NCI-H510A (cell line): ENCODE measurements at regions not wholly inside any gene's neighbourhood (a gene's known extent, or its start where the extent isn't known, plus 50 kb on each side); places are given as distances from the start of the nearest gene placed in this dataset.
"Not testable (repeated sequence)": the region's sequence is repeated elsewhere in the genome, so short reads cannot be mapped to it uniquely, and the experiment has no call there.

Experiments
- DNase-seq: peaks from one replicate; lab custom pipeline; 2025; lab: John Stamatoyannopoulos, UW

DNA sequence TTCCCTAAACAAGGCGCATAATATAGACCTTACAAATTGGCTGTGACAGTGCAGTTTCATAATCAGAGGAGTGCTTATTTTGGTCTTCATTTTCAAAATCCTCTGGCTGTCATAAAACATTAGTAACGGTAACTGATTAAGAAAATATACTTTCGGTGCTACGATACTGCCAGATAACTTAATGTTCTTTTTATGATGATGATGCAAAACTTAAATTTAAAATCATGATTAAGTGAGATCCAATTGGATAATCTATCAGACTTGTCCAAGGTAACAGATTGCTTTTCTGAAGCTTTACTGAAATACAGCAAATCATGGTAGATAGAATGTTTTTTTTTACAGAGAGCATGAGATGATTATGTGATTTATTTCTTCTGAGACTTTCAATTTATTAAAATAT is 364.2 kb upstream of the CNTN3 start:
- DNase-seq: no peak

DNA sequence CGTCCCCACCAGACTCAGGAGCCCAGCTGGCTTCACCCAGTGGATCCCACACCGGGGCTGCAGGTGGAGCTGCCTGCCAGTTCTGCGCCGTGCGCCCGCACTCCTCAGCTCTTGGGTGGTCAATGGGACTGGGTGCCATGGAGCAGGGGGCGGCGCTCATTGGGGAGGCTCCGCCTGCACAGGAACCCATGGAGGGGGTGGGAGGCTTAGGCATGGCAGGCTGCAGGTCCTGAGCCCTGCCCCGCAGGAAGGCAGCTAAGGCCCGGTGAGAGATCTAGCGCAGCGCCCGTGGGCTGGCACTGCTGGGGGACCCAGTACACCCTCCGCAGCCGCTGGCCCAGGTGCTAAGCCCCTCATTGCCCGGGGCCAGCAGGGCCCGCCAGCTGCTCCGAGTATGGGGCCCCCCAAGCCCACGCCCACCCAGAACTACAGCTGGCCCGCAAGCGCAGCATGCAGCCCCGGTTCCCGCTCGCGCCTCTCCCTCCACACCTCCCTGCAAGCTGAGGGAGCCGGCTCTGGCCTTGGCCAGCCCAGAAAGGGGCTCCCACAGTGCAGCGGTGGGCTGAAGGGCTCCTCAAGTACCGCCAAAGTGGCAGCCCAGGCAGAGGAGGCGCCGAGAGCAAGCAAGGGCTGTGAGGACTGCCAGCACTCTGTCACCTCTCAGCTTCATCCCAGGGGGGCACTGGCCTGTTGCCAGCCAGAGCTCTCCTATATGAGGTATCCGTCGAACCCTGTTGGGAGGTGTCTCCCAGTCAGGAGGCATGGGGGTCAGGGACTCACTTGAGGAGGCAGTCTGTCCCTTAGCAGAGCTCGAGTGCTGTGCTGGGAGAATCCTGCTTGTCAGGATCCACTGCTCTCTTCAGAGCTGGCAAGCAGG is 370.8 kb upstream of the CNTN3 start:
- not testable (repeated sequence) for DNase-seq

DNA sequence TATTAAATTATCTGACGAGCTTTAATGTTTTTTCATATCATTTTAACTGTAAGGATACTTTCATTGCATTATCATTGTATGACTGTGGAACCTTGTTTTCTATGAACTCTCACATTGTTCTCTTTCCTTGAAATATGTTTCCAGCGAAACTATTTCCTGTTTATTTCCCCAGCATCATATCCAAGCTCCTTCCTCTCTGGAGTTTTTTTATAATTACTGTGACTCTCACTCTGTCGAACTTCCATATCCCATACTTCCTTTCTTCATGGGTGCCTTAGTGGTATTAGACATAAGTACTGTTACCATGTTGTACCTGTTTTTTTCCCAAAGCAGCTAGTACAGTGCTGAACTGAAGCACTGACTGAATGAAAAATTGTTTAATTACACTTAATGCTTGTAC is 373.6 kb upstream of the CNTN3 start:
- no peak for DNase-seq

DNA sequence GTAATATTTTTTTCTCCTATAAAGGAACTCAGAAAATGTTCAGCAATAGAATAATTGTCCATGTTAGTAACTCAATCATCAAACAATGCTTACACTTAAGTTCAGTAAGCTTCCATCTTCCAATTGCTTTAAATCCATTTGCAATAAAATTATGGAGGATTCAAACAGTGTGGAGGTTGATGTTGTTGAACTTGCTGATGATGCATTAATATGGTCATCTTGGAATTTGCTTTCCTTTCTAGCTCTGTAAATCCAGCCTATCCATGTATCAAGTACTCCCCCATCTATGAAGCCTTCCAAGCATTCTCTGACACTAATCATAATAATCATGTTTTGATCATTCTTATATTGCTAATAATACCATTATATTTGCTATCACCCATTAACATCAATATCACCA is 378.4 kb upstream of the CNTN3 start:
- DNase-seq: no peak

DNA sequence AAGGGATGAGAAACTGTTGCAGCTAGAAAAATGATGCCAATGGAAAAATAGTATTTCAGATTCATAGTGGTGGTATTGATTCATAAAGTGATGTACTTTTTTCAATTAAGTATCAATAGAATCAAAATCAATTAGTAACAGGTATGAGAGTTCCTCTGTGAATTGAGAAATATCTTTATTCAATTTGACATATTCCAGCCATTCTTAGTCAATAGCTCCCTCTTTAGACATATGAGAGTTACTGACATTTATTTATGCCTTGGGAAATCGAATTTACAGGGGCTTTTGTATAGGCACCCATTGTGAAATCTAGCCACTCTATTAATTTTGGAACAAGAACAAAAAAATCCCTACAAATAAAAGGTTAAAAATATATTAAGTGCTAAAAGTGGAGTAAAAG is 386.9 kb upstream of the CNTN3 start:
- DNase-seq: no peak

- DNase-seq: no peak
Measured at GRCh38 chr3:75012791-75013331, 398.4 kb upstream of the CNTN3 start.

GRCh38 chr3:75014008-75014407 is 399.5 kb upstream of the CNTN3 start:
- no peak for DNase-seq

GRCh38 chr3:75015280-75015679 is 400.8 kb upstream of the CNTN3 start:
- DNase-seq: no peak

DNA sequence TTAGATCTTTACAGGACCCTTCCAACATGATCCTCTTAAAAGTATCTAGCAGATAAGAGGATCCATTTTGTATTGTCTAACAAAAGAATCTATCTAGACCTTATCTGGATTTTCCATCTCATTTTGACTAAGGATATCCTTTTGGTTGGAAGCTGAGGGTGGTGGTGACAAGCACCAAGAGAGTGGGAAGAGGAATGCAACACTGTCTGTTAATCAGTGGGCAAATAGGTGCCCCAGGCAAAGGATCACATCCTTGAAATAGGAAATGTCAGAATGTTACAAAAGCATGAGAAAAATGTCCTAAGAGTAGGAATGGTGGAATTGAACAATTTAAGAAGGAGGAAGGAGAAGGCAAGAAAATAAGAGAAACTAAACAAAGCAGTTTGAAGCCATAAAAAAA is 420.7 kb upstream of the CNTN3 start:
- no peak for DNase-seq

DNA sequence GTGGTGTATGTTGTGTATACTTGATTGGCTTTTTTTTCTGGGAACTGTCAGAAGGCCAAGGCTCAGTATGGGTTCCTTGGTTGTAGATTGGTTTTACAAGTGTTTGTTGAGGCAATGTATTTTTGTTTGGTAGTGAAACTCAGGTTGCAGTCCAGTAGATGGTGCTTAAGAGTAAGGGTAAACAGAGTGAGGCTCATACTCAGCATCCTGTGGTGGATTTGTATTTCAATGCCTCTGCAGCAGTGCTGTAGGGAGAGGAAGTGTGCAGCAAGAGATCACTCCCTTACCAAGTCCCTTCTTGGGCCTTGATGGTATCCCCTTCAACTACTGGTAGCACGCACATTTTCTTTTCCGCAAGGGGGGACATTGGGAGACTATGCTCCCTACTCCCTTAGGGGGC is 428.5 kb upstream of the CNTN3 start:
- no peak for DNase-seq

GRCh38 chr3:75048650-75049049 is 434.2 kb upstream of the CNTN3 start:
- DNase-seq: no peak

- DNase-seq: no peak
Measured at GRCh38 chr3:75049533-75049932, 435.1 kb upstream of the CNTN3 start.

- DNase-seq: no peak
Measured at GRCh38 chr3:75059120-75059519, 444.7 kb upstream of the CNTN3 start.

- no peak for DNase-seq
Measured at GRCh38 chr3:75061806-75062205, 447.3 kb upstream of the CNTN3 start.

DNA sequence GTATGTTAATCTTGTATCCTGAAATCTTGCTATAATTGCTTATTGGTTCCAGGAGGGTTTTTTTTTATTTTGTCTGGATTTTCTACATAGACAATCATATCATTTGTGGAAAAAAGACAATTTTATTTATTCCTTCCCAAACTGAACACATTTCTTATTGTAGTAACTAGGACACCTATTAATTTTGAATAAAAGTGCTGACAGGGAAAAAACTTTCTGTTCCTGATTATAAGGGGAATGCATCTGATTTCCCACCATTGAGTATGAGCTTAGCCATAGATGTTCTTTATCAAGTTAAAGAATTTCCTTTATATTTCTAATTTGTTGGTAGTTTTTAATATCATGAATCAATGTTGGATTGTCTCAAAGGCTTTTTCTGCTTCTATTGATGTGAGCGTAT is 460.7 kb upstream of the CNTN3 start:
- no peak for DNase-seq

DNA sequence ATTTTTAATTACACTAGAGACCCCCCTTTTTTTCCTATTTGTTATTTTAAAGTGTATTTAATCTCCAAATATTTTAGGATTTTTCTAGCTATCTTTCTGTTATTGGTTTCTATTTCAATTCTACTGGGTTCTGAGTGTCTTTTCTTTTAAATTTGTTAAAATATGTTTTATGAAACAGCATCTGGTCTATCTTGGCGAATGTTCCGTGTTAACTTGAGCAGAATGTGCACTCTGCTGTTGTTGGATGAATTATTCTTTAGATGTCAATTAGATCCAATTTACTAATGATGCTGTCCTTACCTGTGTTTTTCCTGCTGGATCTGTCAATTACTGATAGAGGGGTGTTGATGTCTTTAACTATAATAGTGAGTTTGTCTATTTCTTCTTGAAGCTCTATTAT is 462.0 kb upstream of the CNTN3 start:
- DNase-seq: no peak

DNA sequence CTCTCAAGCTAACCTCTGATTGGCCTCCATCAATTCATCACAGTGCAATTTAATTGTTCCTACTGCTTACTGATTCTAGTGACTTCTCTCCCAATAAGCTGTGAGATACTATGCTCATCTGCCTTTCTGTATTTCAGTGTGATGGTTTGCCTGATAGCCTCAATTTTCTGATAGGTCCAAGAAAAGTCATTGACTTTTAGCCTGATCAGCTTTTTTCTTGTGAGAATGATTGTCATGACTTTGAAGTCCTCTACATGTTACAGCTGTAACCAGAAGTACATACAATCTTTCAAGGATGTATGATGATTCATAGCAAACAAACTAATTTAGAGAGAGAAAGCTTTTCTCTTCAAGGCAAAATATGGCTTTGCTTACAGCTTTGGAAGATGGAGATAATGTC is 463.8 kb upstream of the CNTN3 start:
- no peak for DNase-seq

DNA sequence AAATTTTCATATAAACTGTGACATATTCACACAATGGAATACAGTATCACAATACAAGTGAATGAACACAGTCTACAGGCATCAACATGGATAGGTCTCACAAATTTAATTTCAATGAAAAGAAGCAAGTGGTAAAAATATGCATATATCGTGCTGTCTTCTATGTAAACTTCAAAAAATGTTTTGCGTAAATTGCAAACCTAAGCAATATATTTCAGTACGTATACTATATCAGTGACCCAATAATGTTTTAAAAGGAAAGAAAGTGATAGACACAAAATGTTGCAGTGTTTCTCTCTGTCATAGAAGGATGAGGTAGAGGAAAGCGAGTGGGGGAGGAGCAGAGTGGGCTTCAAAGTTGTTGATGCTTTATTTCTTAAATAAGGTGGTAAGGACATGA is 468.4 kb upstream of the CNTN3 start:
- no peak for DNase-seq

DNA sequence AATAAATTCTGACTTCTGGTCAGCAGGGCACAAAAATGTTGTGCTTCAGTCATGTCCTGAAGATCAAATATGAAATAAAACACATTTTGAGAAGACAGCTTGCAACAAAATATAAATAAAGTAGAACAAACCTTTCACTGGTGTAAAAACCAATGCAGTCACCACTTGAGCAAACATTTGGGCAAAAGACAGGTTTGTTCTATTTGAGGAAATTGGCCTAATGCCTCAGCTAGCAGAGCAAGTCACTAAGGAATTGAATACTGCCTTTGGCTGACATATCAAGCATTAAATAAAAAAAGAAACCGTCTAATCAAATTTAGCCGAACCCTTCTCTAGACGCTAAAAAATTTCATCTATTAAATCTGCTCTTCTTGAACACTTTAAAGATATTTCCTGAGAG is 475.4 kb upstream of the CNTN3 start:
- no peak for DNase-seq

DNA sequence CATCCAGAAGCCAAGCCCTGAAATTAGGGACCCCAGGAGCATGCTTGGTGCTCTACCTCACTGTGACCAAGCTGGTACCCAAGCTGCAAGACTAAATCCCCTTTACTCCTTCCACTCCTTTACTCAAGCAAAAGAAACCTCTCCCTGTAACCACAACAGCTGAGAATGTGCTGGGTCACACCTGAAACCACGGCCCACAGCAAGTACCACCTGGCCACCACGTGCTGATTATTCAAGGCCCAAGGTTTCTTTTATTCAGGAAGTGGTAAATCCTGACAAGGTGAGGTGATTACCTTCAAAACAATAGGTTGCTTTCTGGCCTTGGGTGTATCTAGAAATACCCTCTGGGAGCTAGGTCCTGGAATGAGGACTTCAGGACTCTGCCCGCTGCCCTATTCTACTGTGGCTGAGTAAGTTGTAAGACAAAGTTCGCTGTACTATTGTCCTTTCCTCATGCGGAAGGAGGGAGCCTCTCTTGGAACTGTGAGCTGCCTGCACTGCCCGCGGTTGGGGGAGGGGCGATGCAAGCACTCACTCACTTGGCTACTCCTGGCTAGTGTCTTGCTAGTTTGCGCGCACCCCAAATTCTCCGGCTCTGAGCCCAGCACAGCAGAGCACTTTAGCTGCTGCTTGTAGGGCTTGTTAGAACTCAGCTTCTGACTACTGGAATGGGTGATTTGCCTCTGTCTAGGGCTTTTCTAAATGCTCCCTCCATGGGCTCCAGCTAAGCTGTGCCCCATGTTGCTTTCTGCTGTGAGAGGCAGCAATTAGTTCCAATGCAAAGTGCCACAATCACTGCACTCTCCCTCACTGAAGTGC is 487.1 kb upstream of the CNTN3 start:
- DNase-seq: no peak

- no peak for DNase-seq
Measured at GRCh38 chr3:75110741-75111140, 496.3 kb upstream of the CNTN3 start.

DNA sequence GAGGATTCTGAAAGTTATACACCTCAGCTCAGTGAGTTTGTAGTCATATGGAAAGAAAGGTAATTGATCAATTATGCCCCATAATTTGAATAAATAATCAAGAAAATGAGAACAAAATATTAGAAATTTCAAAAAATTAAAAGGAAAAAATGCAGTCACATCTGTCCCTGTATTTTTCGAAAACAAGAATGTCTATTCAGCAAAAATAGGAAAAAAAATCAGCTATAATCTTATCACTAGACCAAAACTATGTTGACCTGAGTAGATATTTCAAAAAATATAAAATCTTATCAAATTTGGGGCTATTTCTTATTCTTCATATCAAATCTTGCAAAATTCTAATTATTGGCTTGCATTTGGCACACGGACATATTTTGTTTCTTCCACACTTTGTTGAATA is 501.2 kb upstream of the CNTN3 start:
- no peak for DNase-seq

- no peak for DNase-seq
Measured at GRCh38 chr3:75118779-75119178, 504.3 kb upstream of the CNTN3 start.
